Duodenal mucosa (tissue), 2 donors: ENCODE measurements at regions not wholly inside any gene's neighbourhood (a gene's known extent, or its start where the extent isn't known, plus 50 kb on each side); places are given as distances from the start of the nearest gene placed in this dataset.
"Not testable (repeated sequence)": the region's sequence is repeated elsewhere in the genome, so short reads cannot be mapped to it uniquely, and the experiment has no call there.

Source experiments
- H3K27ac ChIP-seq: one replicate; pipeline ENCODE4 v1.7.0; 2013; ENCODE audit warnings: low read depth, low read length
- H3K27me3 ChIP-seq, 2 donors: one replicate each; pipeline ENCODE4 v1.7.0; 2013; ENCODE audit warnings: low read length in 2 of 2, control low read depth in 1 of 2; ENCODE audit not compliant: insufficient read depth in 2 of 2, control insufficient read depth in 1 of 2
- H3K36me3 ChIP-seq, 2 donors: one replicate each; pipeline ENCODE4 v1.7.0; 2013; ENCODE audit warnings: low read length in 2 of 2, control low read depth in 1 of 2; ENCODE audit not compliant: insufficient read depth in 2 of 2, control insufficient read depth in 1 of 2
- H3K4me1 ChIP-seq, 2 donors: one replicate each; pipeline ENCODE4 v1.7.0; 2013; ENCODE audit warnings: low read length in 2 of 2, control low read depth in 1 of 2; ENCODE audit not compliant: insufficient read depth in 2 of 2, control insufficient read depth in 1 of 2
- H3K4me3 ChIP-seq, 2 donors: one replicate each; pipeline ENCODE4 v1.7.0; 2013; ENCODE audit warnings: low read length in 2 of 2, low read depth in 1 of 2
- H3K9ac ChIP-seq, 2 donors: one replicate each; pipeline ENCODE4 v1.7.0; 2013; ENCODE audit warnings: low read length in 2 of 2, low read depth in 1 of 2
- H3K9me3 ChIP-seq, 2 donors: one replicate each; pipeline ENCODE4 v1.7.0; 2013; ENCODE audit warnings: low read length in 2 of 2, control low read depth in 1 of 2; ENCODE audit not compliant: control insufficient read depth in 1 of 2

DNA sequence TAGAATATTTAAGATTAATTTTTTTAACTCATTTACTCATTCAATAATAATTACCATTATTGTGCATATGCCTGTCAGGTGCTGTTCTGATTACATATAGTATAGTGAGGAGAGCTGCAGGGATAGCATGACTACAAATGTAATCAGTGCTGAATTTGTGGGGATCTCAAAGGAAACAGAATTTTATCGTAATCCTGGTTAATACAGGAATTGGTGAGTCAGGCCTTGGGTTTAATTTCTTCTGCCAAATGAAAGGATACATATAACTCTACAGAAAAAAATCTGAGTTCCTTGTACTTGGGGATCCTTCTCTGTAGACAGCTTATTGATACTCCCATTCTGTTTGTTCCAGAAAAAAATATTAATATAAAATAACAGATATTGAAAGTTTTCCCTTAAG, 297.2 kb downstream of the GJA1 start:
- Histone ChIP-seq H3K27ac (no peak overlapping the region), H3K4me3 (no peak overlapping the region), H3K36me3 (no peaks in the 10 kb centered on the region), H3K4me1 (no peaks in the 10 kb centered on the region), H3K9me3 (no peaks in the 10 kb centered on the region), H3K27me3 (no peaks in the 10 kb centered on the region), H3K9ac (no peak overlapping the region)

DNA sequence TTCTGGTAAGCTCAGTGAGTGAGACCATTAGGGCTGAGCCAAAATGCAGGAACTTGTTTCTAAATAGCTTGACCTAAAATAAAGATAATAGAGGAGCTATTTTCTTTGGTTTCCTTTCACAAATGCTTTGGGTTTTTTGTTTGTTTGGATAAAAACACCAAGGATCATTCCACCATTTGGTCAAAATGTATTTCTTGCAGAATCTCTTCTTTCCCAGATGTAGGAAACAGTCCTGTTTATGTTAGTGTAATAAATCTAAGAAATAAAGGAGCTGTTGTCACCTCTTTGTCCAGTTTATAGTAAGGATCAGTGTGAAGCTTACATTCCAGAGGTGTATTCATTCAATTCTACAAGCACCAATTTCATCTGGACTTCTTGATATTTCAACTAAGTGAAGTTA, 297.8 kb downstream of the GJA1 start:
- no peaks in the 10 kb centered on the region for H3K9me3 ChIP-seq
- H3K4me1 ChIP-seq: no peaks in the 10 kb centered on the region
- H3K27me3 ChIP-seq: no peaks in the 10 kb centered on the region
- no peak overlapping the region for H3K27ac ChIP-seq
- H3K36me3 ChIP-seq: no peaks in the 10 kb centered on the region
- no peak overlapping the region for H3K9ac ChIP-seq
- no peak overlapping the region for H3K4me3 ChIP-seq

GRCh38 chr6:121740188-121740587, 304.7 kb downstream of the GJA1 start:
- H3K9ac ChIP-seq, H3K4me1 ChIP-seq, H3K4me3 ChIP-seq, H3K36me3 ChIP-seq, H3K27me3 ChIP-seq, H3K9me3 ChIP-seq, H3K27ac ChIP-seq: not testable (repeated sequence)

DNA sequence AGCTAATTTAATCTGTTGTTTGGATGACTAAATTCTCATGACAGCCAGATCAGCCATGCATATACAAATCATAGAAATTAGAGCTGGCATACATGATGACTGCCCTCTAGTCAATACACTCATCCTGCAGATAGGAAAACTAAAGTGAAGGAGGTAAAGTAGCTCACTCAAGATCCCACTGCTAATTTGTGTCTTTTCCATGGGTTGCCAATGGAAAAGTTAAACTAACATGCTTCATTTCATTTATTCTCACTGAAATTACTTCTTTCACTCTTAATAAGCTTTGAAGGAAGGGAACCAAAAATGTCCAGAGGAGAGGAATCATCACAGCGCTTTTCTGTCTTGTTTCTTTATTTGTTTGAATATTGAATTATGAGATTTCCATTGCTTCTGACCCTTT, 308.2 kb downstream of the GJA1 start:
- H3K9me3 ChIP-seq: no peaks in the 10 kb centered on the region
- no peaks in the 10 kb centered on the region for H3K4me1 ChIP-seq
- H3K36me3 ChIP-seq: no peaks in the 10 kb centered on the region
- H3K4me3 ChIP-seq: no peak overlapping the region
- H3K27me3 ChIP-seq: no peaks in the 10 kb centered on the region
- H3K9ac ChIP-seq: no peak overlapping the region
- no peak overlapping the region for H3K27ac ChIP-seq

- H3K9ac ChIP-seq: no peak overlapping the region
- H3K4me3 ChIP-seq: no peak overlapping the region
- no peaks in the 10 kb centered on the region for H3K36me3 ChIP-seq
- H3K27ac ChIP-seq: no peak overlapping the region
- H3K9me3 ChIP-seq: no peaks in the 10 kb centered on the region
- H3K4me1 ChIP-seq: no peaks in the 10 kb centered on the region
- no peaks in the 10 kb centered on the region for H3K27me3 ChIP-seq
These were observed 312.9 kb downstream of the GJA1 start for GRCh38 chr6:121748376-121748775.

- Histone ChIP-seq H3K4me1 (no peaks in the 10 kb centered on the region), H3K27me3 (no peaks in the 10 kb centered on the region), H3K27ac (no peak overlapping the region), H3K9me3 (no peaks in the 10 kb centered on the region), H3K36me3 (no peaks in the 10 kb centered on the region), H3K9ac (no peak overlapping the region), H3K4me3 (no peak overlapping the region)
These were observed 313.4 kb downstream of the GJA1 start for GRCh38 chr6:121748850-121749249.

- Histone ChIP-seq H3K9ac (no peak overlapping the region), H3K9me3 (no peaks in the 10 kb centered on the region), H3K27me3 (no peaks in the 10 kb centered on the region), H3K4me1 (no peaks in the 10 kb centered on the region), H3K27ac (no peak overlapping the region), H3K36me3 (no peaks in the 10 kb centered on the region), H3K4me3 (no peak overlapping the region)
These were observed 320.0 kb downstream of the GJA1 start for GRCh38 chr6:121755485-121755884.

DNA sequence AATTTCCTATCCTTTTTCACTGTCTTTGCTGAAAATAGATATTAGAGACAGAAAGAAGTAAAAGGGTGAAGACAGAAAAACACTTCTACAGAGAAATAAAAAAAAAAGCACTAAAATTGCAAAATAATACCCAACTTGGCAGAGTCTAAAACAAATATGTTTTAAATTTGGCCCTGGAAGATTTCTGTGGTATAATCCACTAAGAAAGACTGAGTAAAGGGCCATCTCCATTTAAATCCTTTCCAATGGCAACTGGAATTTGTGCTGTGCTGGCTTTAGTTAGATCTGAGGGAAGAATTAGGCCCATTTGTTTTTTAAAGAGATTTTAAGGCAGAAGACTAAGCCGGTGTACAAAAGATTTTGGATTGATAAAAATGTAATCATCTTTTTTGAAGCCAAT, 321.2 kb downstream of the GJA1 start:
- H3K27me3 ChIP-seq: no peaks in the 10 kb centered on the region
- no peak overlapping the region for H3K27ac ChIP-seq
- H3K9me3 ChIP-seq: no peaks in the 10 kb centered on the region
- no peak overlapping the region for H3K4me3 ChIP-seq
- H3K9ac ChIP-seq: no peak overlapping the region
- no peaks in the 10 kb centered on the region for H3K4me1 ChIP-seq
- no peaks in the 10 kb centered on the region for H3K36me3 ChIP-seq

- no peaks in the 10 kb centered on the region for H3K36me3 ChIP-seq
- H3K4me1 ChIP-seq: no peaks in the 10 kb centered on the region
- no peak overlapping the region for H3K27ac ChIP-seq
- no peaks in the 10 kb centered on the region for H3K27me3 ChIP-seq
- no peak overlapping the region for H3K4me3 ChIP-seq
- H3K9ac ChIP-seq: no peak overlapping the region
- no peaks in the 10 kb centered on the region for H3K9me3 ChIP-seq
These were observed 323.9 kb downstream of the GJA1 start for GRCh38 chr6:121759370-121759769.

GRCh38 chr6:121760191-121760590, 324.7 kb downstream of the GJA1 start:
- H3K4me1 ChIP-seq: no peaks in the 10 kb centered on the region
- no peak overlapping the region for H3K27ac ChIP-seq
- H3K36me3 ChIP-seq: no peaks in the 10 kb centered on the region
- no peaks in the 10 kb centered on the region for H3K27me3 ChIP-seq
- H3K9ac ChIP-seq: no peak overlapping the region
- no peak overlapping the region for H3K4me3 ChIP-seq
- H3K9me3 ChIP-seq: no peaks in the 10 kb centered on the region

DNA sequence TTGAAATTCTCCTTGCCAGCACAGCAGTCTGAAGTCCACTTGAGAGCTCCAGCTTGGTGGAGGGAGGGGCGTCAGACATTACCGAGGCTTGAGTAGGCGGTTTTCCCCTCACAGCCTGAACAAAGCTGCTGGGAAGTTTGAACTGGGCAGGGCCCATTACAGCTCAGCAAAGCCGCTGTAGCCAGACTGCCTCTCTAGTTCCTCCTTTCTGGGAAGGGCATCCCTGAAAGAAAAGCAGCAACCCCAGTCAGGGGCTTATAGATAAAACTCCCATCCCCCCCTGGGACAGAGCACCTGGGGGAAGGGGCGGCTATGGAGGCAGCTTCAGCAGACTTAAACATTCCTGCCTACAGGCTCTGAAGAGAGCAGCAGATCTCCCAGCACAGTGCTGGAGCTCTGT, 325.3 kb downstream of the GJA1 start:
- H3K4me1 ChIP-seq: no peaks in the 10 kb centered on the region
- H3K9ac ChIP-seq: no peak overlapping the region
- no peaks in the 10 kb centered on the region for H3K27me3 ChIP-seq
- H3K36me3 ChIP-seq: no peaks in the 10 kb centered on the region
- H3K27ac ChIP-seq: no peak overlapping the region
- no peak overlapping the region for H3K4me3 ChIP-seq
- no peaks in the 10 kb centered on the region for H3K9me3 ChIP-seq
